ENCODE measurements at regions not wholly inside any gene's neighbourhood (a gene's known extent, or its start where the extent isn't known, plus 50 kb on each side); places are given as distances from the start of the nearest gene placed in this dataset.

- Histone ChIP-seq H3K36me3 (no peaks in the 10 kb centered on the region), H3K4me3 (no peak overlapping the region), H3K4me1 (peaks cover 15% of the 10 kb centered on the region), H3K27me3 (no peaks in the 10 kb centered on the region), H3K9me3 (replicated peaks) (no peaks in the 10 kb centered on the region), H3K27ac (no peak overlapping the region)
- no peak for DNase-seq
These were observed 51.0 kb upstream of the PAPPA start for GRCh38 chr9:116102596-116102995.
